ENCODE measurements at regions not wholly inside any gene's neighbourhood (a gene's known extent, or its start where the extent isn't known, plus 50 kb on each side); places are given as distances from the start of the nearest gene placed in this dataset.

DNA sequence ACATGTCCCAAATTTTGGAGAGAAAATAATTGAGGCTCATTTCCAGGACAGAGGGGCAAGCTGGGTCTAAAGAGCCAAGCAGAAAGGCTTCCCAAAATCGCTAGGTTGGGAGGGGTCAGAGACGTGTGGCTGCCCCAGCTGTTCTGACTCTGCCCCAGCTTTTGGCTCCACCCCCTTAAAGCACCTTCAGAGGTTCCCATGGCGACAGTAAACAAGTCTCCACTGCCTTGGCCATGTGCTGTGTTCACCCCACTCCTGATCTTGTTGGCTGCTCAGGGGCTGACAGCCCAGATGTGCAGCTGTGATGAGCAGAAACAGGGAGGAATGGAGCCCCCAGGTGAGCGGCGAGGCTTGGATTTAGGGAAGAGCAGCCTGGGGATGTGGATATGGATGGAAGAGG lies 72.8 kb upstream of the SPTLC3 start:
- no peak for TF ChIP-seq CTCF (IDR thresholded peaks at IDR 0.05)
- H3K36me3 ChIP-seq, result no peaks in the 10 kb centered on the region
- H3K27ac ChIP-seq, result no peak overlapping the region
- ATAC-seq (no peak), DNase-seq (no peak)
- intact Hi-C loops (cut with DNase I), result no loop called here
- WGBS, 2 donors, result 71% methylated on average over 5 of the region's 5 CpGs
- peaks cover 0 to 5% (median 0%) of the 10 kb centered on the region in 7 donors for H3K27me3 ChIP-seq
- no peak overlapping the region for H3K4me3 ChIP-seq
- H3K9me3 ChIP-seq, result no peaks in the 10 kb centered on the region
- H3K4me1 ChIP-seq, result no peaks in the 10 kb centered on the region

- intact Hi-C loops (cut with DNase I), result no loop called here
- no peak for DNase-seq
- peaks cover 0 to 3% (median 0%) of the 10 kb centered on the region in 7 donors for H3K27me3 ChIP-seq
- H3K4me1 ChIP-seq, result no peaks in the 10 kb centered on the region
- ATAC-seq, result no peak
- TF ChIP-seq CTCF (IDR thresholded peaks at IDR 0.05), result no peak
- H3K36me3 ChIP-seq, result no peaks in the 10 kb centered on the region
- no peak overlapping the region for H3K4me3 ChIP-seq
- WGBS, 2 donors, result 88% methylated on average over 6 of the region's 6 CpGs
- no peak overlapping the region for H3K27ac ChIP-seq
- H3K9me3 ChIP-seq, result no peaks in the 10 kb centered on the region
Observed at GRCh38 chr20:12936524-12936923, 72.2 kb upstream of the SPTLC3 start.

DNA sequence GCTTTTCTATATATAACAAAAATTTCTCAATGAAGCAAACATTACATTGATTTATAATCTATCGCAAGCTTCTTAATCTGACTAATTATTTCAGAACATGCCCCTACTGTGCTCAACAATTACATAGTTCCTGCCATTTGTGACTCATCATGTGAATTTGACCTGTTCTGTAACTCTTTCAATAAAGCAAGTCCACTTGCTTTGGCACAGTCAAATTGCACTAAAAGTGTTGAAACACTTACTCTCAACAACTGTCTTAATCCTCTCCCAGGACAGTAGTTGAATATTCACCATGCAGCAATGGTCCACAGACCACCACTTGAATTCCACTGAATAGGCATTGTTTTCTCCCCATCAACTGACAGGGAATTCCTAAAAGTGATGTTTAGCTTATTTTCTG lies 67.7 kb upstream of the SPTLC3 start:
- no peaks in the 10 kb centered on the region for H3K9me3 ChIP-seq
- H3K4me3 ChIP-seq, result no peak overlapping the region
- whole genome bisulfite sequencing, 2 donors, result 94 to 95% methylated on average over 1 of the region's 1 CpG
- H3K27me3 ChIP-seq, result no peaks in the 10 kb centered on the region
- TF ChIP-seq CTCF (IDR thresholded peaks at IDR 0.05), result no peak
- H3K4me1 ChIP-seq, result no peaks in the 10 kb centered on the region
- no peaks in the 10 kb centered on the region for H3K36me3 ChIP-seq
- DNase-seq (no peak), ATAC-seq (no peak)
- H3K27ac ChIP-seq, result no peak overlapping the region
- intact Hi-C loops (cut with DNase I), result no loop called here

GRCh38 chr20:12942123-12942522 lies 66.6 kb upstream of the SPTLC3 start:
- DNase-seq, result no peak
- H3K4me1 ChIP-seq, result no peaks in the 10 kb centered on the region
- intact Hi-C loops (cut with DNase I), result no loop called here
- no peak overlapping the region for H3K4me3 ChIP-seq
- H3K9me3 ChIP-seq, result no peaks in the 10 kb centered on the region
- no peak for TF ChIP-seq CTCF (IDR thresholded peaks at IDR 0.05)
- WGBS, 2 donors, result 66% methylated on average over 2 of the region's 2 CpGs
- no peak for ATAC-seq
- no peak overlapping the region for H3K27ac ChIP-seq
- no peaks in the 10 kb centered on the region for H3K36me3 ChIP-seq
- no peaks in the 10 kb centered on the region for H3K27me3 ChIP-seq

GRCh38 chr20:12946789-12947188 lies 62.0 kb upstream of the SPTLC3 start:
- no peaks in the 10 kb centered on the region for H3K36me3 ChIP-seq
- intact Hi-C loops (cut with DNase I), result no loop called here
- DNase-seq (no peak), ATAC-seq (no peak)
- H3K27me3 ChIP-seq, result no peaks in the 10 kb centered on the region
- no peak for TF ChIP-seq CTCF (IDR thresholded peaks at IDR 0.05)
- no peaks in the 10 kb centered on the region for H3K9me3 ChIP-seq
- H3K27ac ChIP-seq, result no peak overlapping the region
- no peaks in the 10 kb centered on the region for H3K4me1 ChIP-seq
- no peak overlapping the region for H3K4me3 ChIP-seq

Data from heart right ventricle (tissue), 16 donors.